IMR-90 (cell line): ENCODE measurements at regions not wholly inside any gene's neighbourhood (a gene's known extent, or its start where the extent isn't known, plus 50 kb on each side); places are given as distances from the start of the nearest gene placed in this dataset.

Experiments used
- ATAC-seq: fragments of 200-7000 bp; cut with Tn5 transposase; 2 replicates; pipeline ENCODE4 v1.9.1; 2020; ENCODE audit warnings: low read depth, mild to moderate bottlenecking, moderate library complexity
- BruUV-seq: library from RNA; stranded (reverse); fragments of 400-500 nt; replicated peaks from 2 replicates; lab custom pipeline; 2021; lab: Mats Ljungman, UMichigan
- CTCF ChIA-PET: fragments of 300-600 bp; formaldehyde crosslinking; extraction: SDS; loops from one replicate; lab custom pipeline; 2021; ENCODE audit warnings: antibody characterized with exemption; lab: Yijun Ruan, JAX
- POLR2A ChIA-PET: fragments of 300-600 bp; sonication (Branson Sonifier 250); formaldehyde crosslinking; loops from one replicate; lab custom pipeline; 2022; ENCODE audit warnings: antibody characterized with exemption; ENCODE audit not compliant: unreplicated experiment; lab: Charles Lee
- DNase-seq: peaks from one replicate; pipeline ENCODE4 v3.0.0; 2013
- H2AFZ ChIP-seq: replicated peaks from 2 replicates; pipeline ENCODE3; 2013; ENCODE audit warnings: low read length, mild to moderate bottlenecking; ENCODE audit not compliant: poor library complexity
- H2AK5ac ChIP-seq: 2 replicates; pipeline ENCODE4 v1.6.1; 2013; ENCODE audit warnings: low read depth, low read length, inconsistent platforms
- H2AK9ac ChIP-seq: replicated peaks from 2 replicates; pipeline ENCODE3; 2013; ENCODE audit warnings: mild to moderate bottlenecking, low read depth, low read length, moderate library complexity; ENCODE audit not compliant: poor library complexity
- H2BK120ac ChIP-seq: 2 replicates; pipeline ENCODE4 v1.6.1; 2013; ENCODE audit warnings: low read depth, low read length, inconsistent platforms
- H2BK15ac ChIP-seq: 3 replicates; pipeline ENCODE4 v1.6.1; 2013; ENCODE audit warnings: low read depth, low read length, inconsistent platforms
- H2BK20ac ChIP-seq: 2 replicates; pipeline ENCODE4 v1.6.1; 2013; ENCODE audit warnings: low read depth, mild to moderate bottlenecking, inconsistent platforms, low read length, moderate library complexity
- H2BK5ac ChIP-seq: 2 replicates; pipeline ENCODE4 v1.6.1; 2013; ENCODE audit warnings: mild to moderate bottlenecking, low read depth, low read length, inconsistent platforms; ENCODE audit not compliant: poor library complexity, severe bottlenecking
- H3K14ac ChIP-seq: replicated peaks from 2 replicates; pipeline ENCODE4 v1.6.1; 2013; ENCODE audit warnings: low read depth, low read length, inconsistent platforms
- H3K18ac ChIP-seq: 2 replicates; pipeline ENCODE4 v1.6.1; 2013; ENCODE audit warnings: low read depth, low read length, control low read depth
- H3K23ac ChIP-seq: 2 replicates; pipeline ENCODE4 v1.6.1; 2013; ENCODE audit warnings: low read depth, low read length, inconsistent platforms
- H3K27ac ChIP-seq: 2 replicates; pipeline ENCODE4 v1.5.1; 2013; ENCODE audit warnings: mild to moderate bottlenecking, control low read depth, low read length; ENCODE audit not compliant: insufficient read depth
- H3K27me3 ChIP-seq: 2 replicates; pipeline ENCODE4 v1.6.1; 2013; ENCODE audit warnings: low read length; ENCODE audit not compliant: control insufficient read depth, insufficient read depth
- H3K36me3 ChIP-seq: 2 replicates; pipeline ENCODE4 v1.6.1; 2013; ENCODE audit warnings: low read length, mixed read lengths; ENCODE audit not compliant: control insufficient read depth, insufficient read depth
- H3K4ac ChIP-seq: 2 replicates; pipeline ENCODE4 v1.6.1; 2013; ENCODE audit warnings: low read depth, low read length, inconsistent platforms
- H3K4me1 ChIP-seq: 2 replicates; pipeline ENCODE4 v1.6.1; 2013; ENCODE audit warnings: low read length, mixed read lengths; ENCODE audit not compliant: control insufficient read depth, insufficient read depth
- H3K4me2 ChIP-seq: 2 replicates; pipeline ENCODE4 v1.6.1; 2013; ENCODE audit warnings: low read depth, mild to moderate bottlenecking, control low read depth, low read length, moderate library complexity
- H3K4me3 ChIP-seq: 2 replicates; pipeline ENCODE4 v1.5.1; 2013; ENCODE audit warnings: low read depth, mild to moderate bottlenecking, control low read depth, low read length, moderate library complexity; ENCODE audit not compliant: insufficient read depth
- H3K56ac ChIP-seq: 2 replicates; pipeline ENCODE4 v1.6.1; 2013; ENCODE audit warnings: low read length, inconsistent platforms; ENCODE audit not compliant: insufficient read depth; ENCODE audit errors: extremely low read depth
- H3K79me1 ChIP-seq, 2 experiments: 2 replicates each; pipeline ENCODE4 v1.6.1; 2013; ENCODE audit warnings: low read length in 2 of 2, inconsistent platforms in 1 of 2, low read depth in 1 of 2
- H3K9ac ChIP-seq: 2 replicates; pipeline ENCODE4 v1.6.1; 2013; ENCODE audit warnings: low read depth, low read length, control low read depth
- H3K9me1 ChIP-seq: 2 replicates; pipeline ENCODE4 v1.6.1; 2013; ENCODE audit warnings: low read length, inconsistent platforms; ENCODE audit not compliant: insufficient read depth
- H3K9me3 ChIP-seq: 2 replicates; pipeline ENCODE4 v1.6.1; 2013; ENCODE audit warnings: low read length; ENCODE audit not compliant: control insufficient read depth, insufficient read depth
- H4K20me1 ChIP-seq: 2 replicates; pipeline ENCODE4 v1.6.1; 2013; ENCODE audit warnings: low read length, inconsistent platforms; ENCODE audit not compliant: insufficient read depth
- H4K5ac ChIP-seq: 2 replicates; pipeline ENCODE4 v1.6.1; 2013; ENCODE audit warnings: mild to moderate bottlenecking, low read depth, low read length, control low read depth
- H4K8ac ChIP-seq, 2 experiments: 2 replicates each; pipeline ENCODE4 v1.6.1; 2013; ENCODE audit warnings: low read depth in 2 of 2, low read length in 2 of 2, control low read depth in 1 of 2, inconsistent platforms in 1 of 2
- H4K91ac ChIP-seq: 2 replicates; pipeline ENCODE4 v1.6.1; 2013; ENCODE audit warnings: low read depth, low read length, inconsistent platforms; ENCODE audit not compliant: insufficient read depth
- BHLHE40 ChIP-seq: fragments of 150-350 bp; IDR thresholded peaks from 2 replicates; pipeline ENCODE4 v1.6.1; 2016; ENCODE audit warnings: mild to moderate bottlenecking, low read depth, low read length
- CEBPB ChIP-seq: IDR thresholded peaks from 2 replicates; pipeline ENCODE4 v1.6.1; 2012; ENCODE audit warnings: low read depth, low read length, improper control_type of control experiment
- CHD1 ChIP-seq: IDR thresholded peaks from 2 replicates; pipeline ENCODE4 v1.6.1; 2012; ENCODE audit warnings: low read depth, low read length, improper control_type of control experiment
- FOS ChIP-seq: fragments of 150-350 bp; IDR thresholded peaks from 2 replicates; pipeline ENCODE4 v1.6.1; 2016; ENCODE audit warnings: low read depth, low read length
- MAFK ChIP-seq: IDR thresholded peaks from 2 replicates; pipeline ENCODE4 v1.6.1; 2012; ENCODE audit warnings: low read depth, low read length, improper control_type of control experiment
- MAZ ChIP-seq: IDR thresholded peaks from 2 replicates; pipeline ENCODE4 v1.6.1; 2012; ENCODE audit warnings: low read depth, mild to moderate bottlenecking, low read length, improper control_type of control experiment, moderate library complexity, borderline replicate concordance
- MXI1 ChIP-seq: IDR thresholded peaks from 2 replicates; pipeline ENCODE4 v1.6.1; 2012; ENCODE audit warnings: low read depth, mild to moderate bottlenecking, low read length, moderate library complexity, borderline replicate concordance
- NFE2L2 ChIP-seq: fragments of 150-350 bp; IDR thresholded peaks from 2 replicates; pipeline ENCODE4 v1.6.1; 2016; ENCODE audit warnings: low read depth, mild to moderate bottlenecking, low read length
- POLR2A ChIP-seq: IDR thresholded peaks from 2 replicates; pipeline ENCODE4 v1.6.1; 2012; ENCODE audit warnings: mild to moderate bottlenecking, low read depth, low read length
- RAD21 ChIP-seq: IDR thresholded peaks from 2 replicates; pipeline ENCODE4 v1.6.1; 2012; ENCODE audit warnings: low read length, improper control_type of control experiment
- RCOR1 ChIP-seq: IDR thresholded peaks from 2 replicates; pipeline ENCODE4 v1.6.1; 2012; ENCODE audit warnings: mild to moderate bottlenecking, low read length, improper control_type of control experiment; ENCODE audit not compliant: insufficient replicate concordance
- RFX5 ChIP-seq: IDR thresholded peaks from 2 replicates; pipeline ENCODE4 v1.8.0; 2012; ENCODE audit warnings: low read depth, mild to moderate bottlenecking, low read length, moderate library complexity
- SMC3 ChIP-seq: fragments of 150-350 bp; IDR thresholded peaks from 2 replicates; pipeline ENCODE4 v1.6.1; 2016; ENCODE audit warnings: low read depth, mild to moderate bottlenecking, antibody characterized with exemption, low read length, moderate library complexity
- WGBS, 2 experiments: methylation state at CpG; one replicate each; pipeline versions ENCODE4 v1.1.5 to v1.1.7; 2013; ENCODE audit warnings: missing lambda C conversion rate in 2 of 2; ENCODE audit not compliant: insufficient read length in 1 of 2; ENCODE audit errors: extremely low coverage in 2 of 2; 5-methylcytosine and 5-hydroxymethylcytosine counted together
- dilution Hi-C: fragments of 300-500 bp; cut with HindIII; formaldehyde crosslinking; loops from one replicate; pipeline ENCODE4 v1.14.3; 2018; ENCODE audit warnings: low sequenced_read_pairs; ENCODE audit not compliant: unreplicated experiment
- in situ Hi-C: fragments of 300-500 bp; cut with MboI; formaldehyde crosslinking; loops from 3 replicates; pipeline ENCODE4 v1.14.3; 2019; ENCODE audit warnings: low sequenced_read_pairs, inconsistent platforms, mixed read lengths
- intact Hi-C: fragments of 100-400 bp; cut with micrococcal nuclease; formaldehyde crosslinking; loops from 2 replicates; pipeline ENCODE4 v1.10.0; 2022
- TF ChIP-seq, protein P1 (sequence below): fragments of 150-350 bp; IDR thresholded peaks from 2 replicates; pipeline ENCODE4 v1.6.1; 2017; ENCODE audit warnings: mild to moderate bottlenecking, antibody characterized with exemption, low read length, low read depth
- TF ChIP-seq, protein P2 (sequence below): fragments of 150-350 bp; IDR thresholded peaks from 2 replicates; pipeline ENCODE4 v1.6.1; 2016; ENCODE audit warnings: low read depth, mild to moderate bottlenecking, low read length, moderate library complexity, borderline replicate concordance
- TF ChIP-seq, protein P3 (sequence below): conservative IDR thresholded peaks from 2 replicates; pipeline ENCODE4 v1.5.1; 2012; ENCODE audit warnings: mild to moderate bottlenecking, low read depth, low read length, improper control_type of control experiment

DNA sequence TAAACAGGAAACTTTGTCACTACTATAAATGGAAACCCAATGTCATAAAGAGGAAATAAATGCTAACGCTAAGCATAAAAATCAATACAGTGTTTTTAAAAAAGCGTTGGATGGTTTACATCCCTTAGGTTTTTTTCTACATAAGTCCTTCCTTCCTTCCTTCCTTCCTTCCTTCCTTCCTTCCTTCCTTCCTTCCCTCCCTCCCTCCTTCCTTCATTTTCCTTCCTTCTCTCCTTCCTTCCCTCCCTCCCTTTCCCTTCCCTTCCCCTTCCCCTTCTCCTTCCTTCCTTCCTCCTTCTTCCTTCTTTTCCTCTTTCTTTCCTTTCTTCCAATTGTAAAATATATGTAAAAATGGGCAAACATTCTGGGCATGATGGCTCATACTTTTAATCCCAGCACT is 108.3 kb downstream of the HAPSTR1 start:
- H3K9me3 ChIP-seq, result no peaks in the 10 kb centered on the region
- no peak overlapping the region for H2AFZ ChIP-seq
- no peak for ATAC-seq
- H3K4me3 ChIP-seq, result no peak overlapping the region
- H3K4me1 ChIP-seq, result no peaks in the 10 kb centered on the region
- no TSS peak for BruUV-seq
- H3K18ac ChIP-seq, result no peak overlapping the region
- H3K27ac ChIP-seq, result no peak overlapping the region
- H3K4ac ChIP-seq, result no peak overlapping the region
- no peak overlapping the region for H3K9ac ChIP-seq
- no peak overlapping the region for H2AK9ac ChIP-seq
- dilution Hi-C loops, result no loop called here
- H2BK20ac ChIP-seq, result no peak overlapping the region
- intact Hi-C loops, result no loop called here
- in situ Hi-C loops, result no loop called here
- no CpG with 5 or more reads among the region's 2 CpGs for WGBS, 2 experiments
- H3K14ac ChIP-seq, result no peak overlapping the region
- DNase-seq, result no peak
- no peaks in the 10 kb centered on the region for H3K9me1 ChIP-seq
- no peaks in the 10 kb centered on the region for H3K27me3 ChIP-seq
- no peak overlapping the region for H2AK5ac ChIP-seq
- TF ChIP-seq, protein P1, sequence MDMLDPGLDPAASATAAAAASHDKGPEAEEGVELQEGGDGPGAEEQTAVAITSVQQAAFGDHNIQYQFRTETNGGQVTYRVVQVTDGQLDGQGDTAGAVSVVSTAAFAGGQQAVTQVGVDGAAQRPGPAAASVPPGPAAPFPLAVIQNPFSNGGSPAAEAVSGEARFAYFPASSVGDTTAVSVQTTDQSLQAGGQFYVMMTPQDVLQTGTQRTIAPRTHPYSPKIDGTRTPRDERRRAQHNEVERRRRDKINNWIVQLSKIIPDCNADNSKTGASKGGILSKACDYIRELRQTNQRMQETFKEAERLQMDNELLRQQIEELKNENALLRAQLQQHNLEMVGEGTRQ, result no peak
- TF ChIP-seq SMC3, result no peak
- TF ChIP-seq MXI1, result no peak
- TF ChIP-seq MAFK, result no peak
- no peak for TF ChIP-seq BHLHE40
- TF ChIP-seq, protein P2, sequence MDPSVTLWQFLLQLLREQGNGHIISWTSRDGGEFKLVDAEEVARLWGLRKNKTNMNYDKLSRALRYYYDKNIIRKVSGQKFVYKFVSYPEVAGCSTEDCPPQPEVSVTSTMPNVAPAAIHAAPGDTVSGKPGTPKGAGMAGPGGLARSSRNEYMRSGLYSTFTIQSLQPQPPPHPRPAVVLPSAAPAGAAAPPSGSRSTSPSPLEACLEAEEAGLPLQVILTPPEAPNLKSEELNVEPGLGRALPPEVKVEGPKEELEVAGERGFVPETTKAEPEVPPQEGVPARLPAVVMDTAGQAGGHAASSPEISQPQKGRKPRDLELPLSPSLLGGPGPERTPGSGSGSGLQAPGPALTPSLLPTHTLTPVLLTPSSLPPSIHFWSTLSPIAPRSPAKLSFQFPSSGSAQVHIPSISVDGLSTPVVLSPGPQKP, result no peak
- no peak for TF ChIP-seq RFX5
- no peak for TF ChIP-seq FOS
- no peak for TF ChIP-seq RCOR1
- TF ChIP-seq POLR2A, result no peak
- no peak for TF ChIP-seq RAD21
- TF ChIP-seq CHD1, result no peak
- no peak for TF ChIP-seq NFE2L2
- no peak for TF ChIP-seq CEBPB
- no peak for TF ChIP-seq MAZ
- TF ChIP-seq, protein P3, sequence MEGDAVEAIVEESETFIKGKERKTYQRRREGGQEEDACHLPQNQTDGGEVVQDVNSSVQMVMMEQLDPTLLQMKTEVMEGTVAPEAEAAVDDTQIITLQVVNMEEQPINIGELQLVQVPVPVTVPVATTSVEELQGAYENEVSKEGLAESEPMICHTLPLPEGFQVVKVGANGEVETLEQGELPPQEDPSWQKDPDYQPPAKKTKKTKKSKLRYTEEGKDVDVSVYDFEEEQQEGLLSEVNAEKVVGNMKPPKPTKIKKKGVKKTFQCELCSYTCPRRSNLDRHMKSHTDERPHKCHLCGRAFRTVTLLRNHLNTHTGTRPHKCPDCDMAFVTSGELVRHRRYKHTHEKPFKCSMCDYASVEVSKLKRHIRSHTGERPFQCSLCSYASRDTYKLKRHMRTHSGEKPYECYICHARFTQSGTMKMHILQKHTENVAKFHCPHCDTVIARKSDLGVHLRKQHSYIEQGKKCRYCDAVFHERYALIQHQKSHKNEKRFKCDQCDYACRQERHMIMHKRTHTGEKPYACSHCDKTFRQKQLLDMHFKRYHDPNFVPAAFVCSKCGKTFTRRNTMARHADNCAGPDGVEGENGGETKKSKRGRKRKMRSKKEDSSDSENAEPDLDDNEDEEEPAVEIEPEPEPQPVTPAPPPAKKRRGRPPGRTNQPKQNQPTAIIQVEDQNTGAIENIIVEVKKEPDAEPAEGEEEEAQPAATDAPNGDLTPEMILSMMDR, result no peak
- H4K20me1 ChIP-seq, result no peaks in the 10 kb centered on the region
- H2BK15ac ChIP-seq, result no peak overlapping the region
- no peaks in the 10 kb centered on the region for H3K79me1 ChIP-seq
- no peak overlapping the region for H3K23ac ChIP-seq
- no peak overlapping the region for H3K56ac ChIP-seq
- CTCF ChIA-PET, result no interaction called here
- no peaks in the 10 kb centered on the region for H3K36me3 ChIP-seq
- no peak overlapping the region for H2BK5ac ChIP-seq
- POLR2A ChIA-PET, result no interaction called here
- H3K4me2 ChIP-seq, result no peak overlapping the region
- no peak overlapping the region for H4K91ac ChIP-seq
- no peak overlapping the region for H4K5ac ChIP-seq
- no peak overlapping the region for H2BK120ac ChIP-seq
- H4K8ac ChIP-seq, result no peak overlapping the region
